ENCODE measurements at regions not wholly inside any gene's neighbourhood (a gene's known extent, or its start where the extent isn't known, plus 50 kb on each side); places are given as distances from the start of the nearest gene placed in this dataset.
"Not testable (repeated sequence)": the region's sequence is repeated elsewhere in the genome, so short reads cannot be mapped to it uniquely, and the experiment has no call there.

GRCh38 chr2:163039266-163039665 lies 200.7 kb upstream of the KCNH7 start:
- TF ChIP-seq CTCF (IDR thresholded peaks at IDR 0.05; ENCODE audit: unreplicated experiment): no peak
- H3K27me3 Mint-ChIP-seq (ENCODE audit: unreplicated experiment): no peaks in the 10 kb centered on the region
- no peak for DNase-seq (ENCODE audit: low spot score)
- H3K27ac Mint-ChIP-seq (ENCODE audit: unreplicated experiment): no peak overlapping the region
- H3K4me1 Mint-ChIP-seq (ENCODE audit: unreplicated experiment): no peaks in the 10 kb centered on the region
- no peaks in the 10 kb centered on the region for H3K36me3 Mint-ChIP-seq (ENCODE audit: low read depth, unreplicated experiment)
- H3K9me3 Mint-ChIP-seq (ENCODE audit: unreplicated experiment): no peaks in the 10 kb centered on the region
- no peak overlapping the region for H3K4me3 Mint-ChIP-seq (ENCODE audit: unreplicated experiment)

GRCh38 chr2:163028807-163029206 lies 190.2 kb upstream of the KCNH7 start:
- H3K9me3 Mint-ChIP-seq (ENCODE audit: unreplicated experiment): no peaks in the 10 kb centered on the region
- DNase-seq (ENCODE audit: low spot score): no peak

GRCh38 chr2:163026136-163026775 lies 187.7 kb upstream of the KCNH7 start:
- not testable (repeated sequence) for H3K4me3 Mint-ChIP-seq (ENCODE audit: unreplicated experiment); H3K4me1 Mint-ChIP-seq (ENCODE audit: unreplicated experiment); H3K9me3 Mint-ChIP-seq (ENCODE audit: unreplicated experiment); DNase-seq (ENCODE audit: low spot score); H3K27me3 Mint-ChIP-seq (ENCODE audit: unreplicated experiment); H3K27ac Mint-ChIP-seq (ENCODE audit: unreplicated experiment); H3K36me3 Mint-ChIP-seq (ENCODE audit: low read depth, unreplicated experiment)

More at GRCh38 chr2:163028807-163029206, 190.2 kb upstream of the KCNH7 start:
- no peak overlapping the region for H3K27ac Mint-ChIP-seq (ENCODE audit: unreplicated experiment)
- no peaks in the 10 kb centered on the region for H3K4me1 Mint-ChIP-seq (ENCODE audit: unreplicated experiment)
- TF ChIP-seq CTCF (IDR thresholded peaks at IDR 0.05; ENCODE audit: unreplicated experiment): no peak
- no peaks in the 10 kb centered on the region for H3K27me3 Mint-ChIP-seq (ENCODE audit: unreplicated experiment)
- no peaks in the 10 kb centered on the region for H3K36me3 Mint-ChIP-seq (ENCODE audit: low read depth, unreplicated experiment)
- H3K4me3 Mint-ChIP-seq (ENCODE audit: unreplicated experiment): no peak overlapping the region

- H3K36me3 Mint-ChIP-seq (ENCODE audit: low read depth, unreplicated experiment); H3K27ac Mint-ChIP-seq (ENCODE audit: unreplicated experiment); H3K4me3 Mint-ChIP-seq (ENCODE audit: unreplicated experiment): not testable (repeated sequence)
Measured at GRCh38 chr2:163016882-163017281, 178.3 kb upstream of the KCNH7 start.

GRCh38 chr2:163011000-163011399 lies 172.4 kb upstream of the KCNH7 start:
- H3K4me3 Mint-ChIP-seq (ENCODE audit: unreplicated experiment): no peak overlapping the region
- DNase-seq (ENCODE audit: low spot score): no peak

More at GRCh38 chr2:163016882-163017281, 178.3 kb upstream of the KCNH7 start:
- not testable (repeated sequence) for H3K9me3 Mint-ChIP-seq (ENCODE audit: unreplicated experiment); DNase-seq (ENCODE audit: low spot score); H3K27me3 Mint-ChIP-seq (ENCODE audit: unreplicated experiment); H3K4me1 Mint-ChIP-seq (ENCODE audit: unreplicated experiment)

More at GRCh38 chr2:163011000-163011399, 172.4 kb upstream of the KCNH7 start:
- H3K27me3 Mint-ChIP-seq (ENCODE audit: unreplicated experiment): no peaks in the 10 kb centered on the region
- no peak overlapping the region for H3K27ac Mint-ChIP-seq (ENCODE audit: unreplicated experiment)
- no peaks in the 10 kb centered on the region for H3K4me1 Mint-ChIP-seq (ENCODE audit: unreplicated experiment)
- H3K36me3 Mint-ChIP-seq (ENCODE audit: low read depth, unreplicated experiment): no peaks in the 10 kb centered on the region
- no peak for TF ChIP-seq CTCF (IDR thresholded peaks at IDR 0.05; ENCODE audit: unreplicated experiment)
- H3K9me3 Mint-ChIP-seq (ENCODE audit: unreplicated experiment): peaks cover 5% of the 10 kb centered on the region
